GM19239 (cell line): ENCODE measurements at regions not wholly inside any gene's neighbourhood (a gene's known extent, or its start where the extent isn't known, plus 50 kb on each side); places are given as distances from the start of the nearest gene placed in this dataset.

Experiments
- DNase-seq: peaks from one replicate; pipeline ENCODE4 v3.0.0; 2011; ENCODE audit warnings: low spot score; ENCODE audit not compliant: insufficient read length
- FAIRE-seq: peaks from 2 replicates; lab custom pipeline; 2011; peaks lifted over from hg19 to GRCh38; lab: Jason Lieb, UNC

DNA sequence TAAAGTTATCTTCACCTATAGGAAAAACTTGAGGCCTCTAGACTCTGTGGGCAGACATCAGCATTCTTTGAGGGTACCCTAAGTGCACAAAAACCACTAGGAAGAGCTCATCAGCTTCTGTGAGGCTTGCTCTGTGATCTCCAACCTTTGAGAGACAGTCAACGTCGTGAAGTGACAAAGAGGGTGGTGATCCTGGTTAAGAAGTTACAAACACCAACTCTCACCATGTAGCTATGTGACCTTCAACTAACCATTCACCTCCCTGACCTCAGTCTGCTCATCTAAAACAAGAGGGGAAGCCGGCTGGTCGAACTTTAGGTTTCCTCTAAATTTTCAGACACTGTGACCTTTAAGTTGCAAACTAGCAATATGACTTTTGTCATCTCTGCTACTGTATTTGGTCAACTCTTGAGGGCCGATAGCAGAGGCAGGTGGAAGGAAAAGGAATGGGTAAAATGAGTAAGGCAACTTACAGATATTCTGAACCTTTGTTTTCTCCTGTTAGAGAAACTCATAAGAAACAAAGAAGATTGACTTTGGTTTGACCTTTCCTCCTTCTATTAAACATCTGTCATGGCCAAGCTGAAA lies 103.2 kb upstream of the PARP11 start:
- FAIRE-seq (no peak), DNase-seq (no peak)

DNA sequence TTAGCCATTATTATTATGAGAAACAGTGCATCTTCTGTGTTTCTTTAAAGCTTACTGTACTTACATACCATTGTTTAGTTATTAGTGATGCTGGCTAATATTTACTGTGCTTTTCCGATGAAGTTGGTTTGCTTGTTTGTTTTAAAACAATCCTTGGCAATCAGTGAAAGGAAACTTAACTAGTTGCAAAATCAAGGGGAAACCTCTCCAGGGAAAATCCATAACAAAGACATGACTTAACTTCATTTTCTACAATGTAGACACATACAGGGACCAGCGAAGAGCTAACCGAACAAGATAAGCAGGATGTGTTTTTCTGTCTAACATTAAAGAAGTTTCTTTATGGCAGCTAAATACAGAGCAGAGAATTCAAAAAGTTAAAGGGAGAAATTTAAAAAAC lies 102.5 kb upstream of the PARP11 start:
- DNase-seq (no peak), FAIRE-seq (no peak)

DNA sequence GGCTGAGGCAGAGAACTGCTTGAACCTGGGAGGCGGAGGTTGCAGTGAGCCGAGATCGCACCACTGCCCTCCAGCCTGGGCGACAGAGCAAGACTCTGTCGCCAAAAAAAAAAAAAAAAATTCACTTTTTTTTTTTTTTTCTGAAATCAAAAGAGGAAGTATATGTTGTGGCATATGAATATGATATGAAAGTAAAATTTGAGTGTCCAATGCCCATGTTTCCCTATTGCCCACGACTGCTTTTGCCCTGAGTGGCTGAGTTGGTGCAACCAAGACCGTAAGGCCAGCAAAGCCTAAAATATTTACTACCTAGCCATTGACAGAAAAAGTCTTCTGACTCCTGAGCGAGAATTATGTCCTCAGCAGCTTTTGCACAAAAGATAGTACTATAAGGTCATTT lies 101.7 kb upstream of the PARP11 start:
- no peak for DNase-seq
- FAIRE-seq: no peak

DNA sequence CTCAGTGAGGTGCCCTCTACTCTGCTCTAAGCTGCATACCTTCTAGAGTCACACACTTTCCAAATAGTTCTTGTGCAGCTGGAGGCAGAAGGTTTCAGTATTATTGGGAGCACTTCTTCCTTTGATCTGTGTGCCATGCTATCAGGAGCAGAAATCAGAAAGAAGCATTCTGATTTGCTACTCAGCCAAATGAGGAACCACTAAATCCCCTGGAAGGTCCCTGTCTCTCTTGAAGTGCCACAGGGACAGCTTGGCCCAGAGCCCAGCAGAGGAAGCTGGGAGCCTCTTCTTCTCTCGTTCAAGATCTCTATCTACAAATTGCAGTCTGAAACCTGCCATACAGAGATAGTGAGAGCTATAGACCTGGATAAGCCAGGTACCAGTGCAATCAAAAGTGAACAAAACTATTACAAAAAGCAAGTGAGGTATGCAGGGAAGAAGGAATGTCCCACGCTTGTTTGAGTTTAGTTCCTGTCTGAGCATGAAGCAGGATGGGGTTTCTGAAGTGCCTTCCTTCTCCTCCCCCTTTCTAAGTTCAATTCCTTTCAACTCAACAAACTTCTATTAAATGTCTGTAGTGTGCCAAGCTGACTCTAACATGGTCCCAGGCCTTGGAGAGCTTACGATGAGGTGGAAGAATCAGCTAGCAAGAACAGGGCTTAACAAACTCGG lies 100.9 kb upstream of the PARP11 start:
- FAIRE-seq: peak; percentile 8
- no peak for DNase-seq

DNA sequence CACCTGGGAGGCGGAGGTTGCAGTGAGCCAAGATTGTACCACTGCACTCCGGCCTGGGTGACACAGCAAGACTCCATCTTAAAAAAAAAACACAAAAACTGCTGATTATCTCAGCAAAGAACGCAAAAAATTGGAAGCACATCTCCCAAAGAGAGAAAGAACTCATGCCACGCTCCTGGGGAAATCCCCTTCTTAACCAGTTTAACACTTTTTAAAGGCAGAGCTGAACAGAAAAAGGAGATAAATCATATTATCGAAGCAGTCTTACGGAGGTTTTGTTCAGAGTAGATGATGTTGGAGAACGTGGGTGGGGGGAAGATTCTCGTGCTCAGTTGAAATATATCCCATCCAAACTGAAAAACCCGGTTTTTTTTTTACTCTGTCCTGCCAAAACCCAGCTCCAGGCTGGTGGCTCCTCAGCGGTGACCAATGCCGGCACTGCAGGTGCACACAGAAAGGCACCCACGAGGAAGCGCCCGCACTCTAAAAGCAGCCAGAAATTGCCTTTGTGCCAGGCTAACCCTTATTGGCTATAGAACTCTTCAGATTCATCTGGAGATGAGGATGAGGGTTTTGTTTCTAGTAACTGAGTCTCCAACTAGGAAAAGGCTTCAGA lies 100.2 kb upstream of the PARP11 start:
- DNase-seq (no peak), FAIRE-seq (no peak)

DNA sequence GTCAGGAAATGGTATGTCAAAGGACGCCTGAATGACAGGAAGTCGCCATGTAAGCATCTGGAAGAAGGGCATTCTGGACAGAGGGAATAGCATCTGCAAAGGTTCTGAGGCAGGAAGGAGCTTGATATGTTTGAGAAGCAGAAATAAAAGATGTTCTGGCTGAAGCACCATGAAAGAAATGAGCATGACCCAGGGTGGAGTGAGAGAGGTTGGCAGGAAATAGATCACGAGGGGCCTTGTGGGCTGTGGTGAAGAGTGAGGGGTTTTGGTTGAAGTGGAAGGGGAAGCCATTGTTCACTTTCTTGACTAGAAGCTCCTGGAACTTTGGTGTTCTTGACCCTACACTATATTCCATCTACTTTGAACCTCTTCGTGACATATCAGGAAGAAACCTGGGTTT lies 99.4 kb upstream of the PARP11 start:
- FAIRE-seq (no peak), DNase-seq (no peak)

DNA sequence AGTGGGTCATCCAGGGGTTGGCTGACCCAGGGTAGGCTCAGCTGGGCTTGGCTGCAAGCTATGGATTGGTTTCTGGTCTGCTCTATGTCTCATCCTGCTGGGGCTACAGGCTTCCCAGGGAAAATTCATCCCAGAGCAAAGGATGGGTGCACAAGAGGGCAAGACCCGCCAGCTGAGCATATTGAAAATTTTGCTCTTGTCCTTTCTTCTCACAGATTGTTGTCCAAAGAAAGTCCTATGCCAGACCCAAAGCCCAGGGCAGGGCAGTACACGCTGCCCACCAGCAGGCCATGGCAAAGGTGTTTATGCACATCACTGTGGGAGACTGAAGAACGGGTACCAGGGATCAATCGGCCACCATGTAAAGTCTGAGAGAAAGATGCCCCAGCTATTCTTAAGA lies 95.3 kb upstream of the PARP11 start:
- DNase-seq: no peak
- FAIRE-seq: no peak

DNA sequence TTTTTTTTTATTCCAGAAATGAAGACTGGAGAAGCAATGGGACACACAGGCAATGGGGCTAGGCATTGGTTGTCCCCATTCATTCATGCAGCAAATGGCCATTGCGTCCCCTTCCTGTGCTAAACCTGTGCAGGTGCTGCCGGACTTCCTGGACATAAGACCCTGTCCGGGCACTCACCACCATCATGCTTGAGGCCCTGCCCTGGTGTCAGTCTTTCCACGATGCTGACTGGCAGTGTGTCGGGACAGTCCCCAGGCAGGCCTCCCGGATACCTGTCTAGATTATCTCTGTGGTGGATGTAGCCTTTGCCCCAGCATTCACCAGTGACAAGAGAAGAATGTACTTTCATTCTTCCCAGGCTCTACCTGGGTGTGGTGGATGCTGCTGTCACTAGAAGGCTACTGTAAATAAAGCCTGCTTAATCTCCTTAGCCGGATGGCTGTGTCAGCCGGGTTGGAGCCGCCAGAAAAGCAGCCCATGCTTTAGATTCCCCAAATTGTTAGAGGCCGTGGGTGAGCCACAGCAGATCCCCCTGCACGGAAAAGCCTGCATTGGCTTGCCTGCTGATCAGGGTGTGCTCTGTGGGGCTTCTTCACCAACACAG lies 94.5 kb upstream of the PARP11 start:
- DNase-seq (no peak), FAIRE-seq (no peak)

DNA sequence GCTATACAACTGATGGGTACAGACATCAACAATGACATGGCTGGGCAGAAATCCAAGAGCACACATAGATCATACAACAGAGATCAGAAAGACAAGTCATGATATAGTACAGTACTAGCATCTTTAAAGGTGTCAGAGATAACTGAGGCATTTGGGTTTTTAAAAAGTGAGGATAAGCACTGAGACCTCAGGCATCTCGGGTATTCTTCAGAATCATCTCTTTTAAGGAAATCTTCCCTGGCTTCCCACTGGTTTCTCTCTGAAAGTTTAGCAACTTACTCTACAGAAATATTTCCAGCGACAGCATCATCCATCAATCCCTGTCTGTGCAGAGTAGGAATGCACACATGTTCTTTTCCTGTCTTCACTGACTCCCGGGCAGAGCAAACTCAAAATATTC lies 93.2 kb upstream of the PARP11 start:
- no peak for FAIRE-seq

DNA sequence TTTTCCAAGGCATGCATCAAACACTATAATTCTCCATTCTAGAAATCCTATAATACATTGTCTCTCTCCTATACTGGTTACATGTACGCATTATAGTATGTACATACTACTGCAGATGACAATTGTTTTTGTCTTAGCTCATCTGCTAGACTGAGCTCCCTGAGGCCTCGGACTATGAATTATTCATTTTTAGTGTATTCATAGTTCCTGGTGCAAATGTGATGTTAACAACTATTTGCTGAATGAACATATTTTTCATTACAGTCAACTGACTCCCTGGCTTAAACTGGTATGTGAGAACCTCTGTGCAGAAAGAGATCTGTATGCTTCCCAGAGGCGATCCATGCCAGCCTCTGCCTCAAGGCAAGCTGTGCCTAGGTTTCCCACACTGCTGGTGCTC lies 91.8 kb upstream of the PARP11 start:
- FAIRE-seq (no peak), DNase-seq (no peak)

More for the DNA sequence above, 93.2 kb upstream of the PARP11 start:
- DNase-seq: no peak

DNA sequence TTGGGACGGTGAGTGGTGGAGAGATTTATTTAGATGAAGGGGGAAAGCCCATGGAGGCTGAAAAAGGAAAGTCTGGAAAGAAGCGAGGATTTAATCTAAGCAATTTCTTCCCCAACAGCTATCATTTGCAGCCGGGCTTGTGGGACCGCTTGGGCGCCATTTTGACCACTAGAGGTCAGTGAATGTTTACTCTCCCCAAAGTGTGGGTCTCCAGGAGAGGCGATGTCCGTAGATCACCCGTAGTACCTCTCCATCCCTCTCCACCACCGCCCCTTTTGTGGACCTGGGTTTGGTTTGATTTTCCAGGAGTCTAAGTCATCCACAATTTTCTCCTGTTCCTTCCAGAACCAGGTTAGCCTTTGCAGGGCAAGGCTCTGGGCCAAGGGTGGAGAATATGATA lies 91.2 kb upstream of the PARP11 start:
- DNase-seq: no peak
- FAIRE-seq: no peak

DNA sequence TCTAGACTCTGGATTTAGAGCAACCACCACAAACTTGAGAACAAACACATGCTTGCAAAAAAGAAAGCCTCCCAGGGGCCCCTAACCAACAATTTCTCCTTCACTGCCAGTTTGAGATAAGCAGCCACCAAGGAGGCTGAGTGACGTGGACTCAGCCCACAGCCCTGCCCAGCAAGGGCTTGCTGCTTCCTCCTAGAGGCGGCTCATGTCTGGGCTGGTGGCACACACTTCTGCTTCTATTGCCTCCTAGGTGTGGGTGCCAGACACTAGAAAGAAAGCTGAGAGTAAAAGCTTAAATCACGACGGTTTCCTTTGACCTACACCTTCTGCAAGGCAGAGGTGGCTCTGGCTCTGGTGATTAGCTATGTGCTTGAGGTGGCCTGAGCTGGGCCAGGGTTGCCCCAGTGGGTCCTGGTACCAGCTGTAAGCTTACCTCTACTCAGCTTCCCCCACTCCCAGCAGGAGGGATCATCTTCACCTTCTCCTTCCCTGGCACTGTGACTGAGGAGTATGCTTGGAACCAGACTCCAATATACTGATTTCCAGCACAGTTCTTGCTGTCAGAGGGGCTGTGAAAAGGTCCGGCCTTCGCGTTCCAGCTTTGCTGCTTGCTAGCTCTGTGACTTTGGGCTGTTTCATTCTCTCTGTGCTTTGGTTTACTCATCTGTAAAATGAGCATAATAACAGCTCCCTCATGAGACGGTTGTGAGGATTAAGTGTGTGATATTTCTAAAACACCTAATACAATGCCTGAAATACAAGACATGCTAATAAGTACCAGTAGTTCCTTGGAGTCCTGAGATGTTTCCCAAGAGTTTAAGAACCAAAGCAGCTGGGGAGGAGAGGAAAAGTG lies 89.7 kb upstream of the PARP11 start:
- no peak for DNase-seq
- FAIRE-seq: peak; percentile 11

DNA sequence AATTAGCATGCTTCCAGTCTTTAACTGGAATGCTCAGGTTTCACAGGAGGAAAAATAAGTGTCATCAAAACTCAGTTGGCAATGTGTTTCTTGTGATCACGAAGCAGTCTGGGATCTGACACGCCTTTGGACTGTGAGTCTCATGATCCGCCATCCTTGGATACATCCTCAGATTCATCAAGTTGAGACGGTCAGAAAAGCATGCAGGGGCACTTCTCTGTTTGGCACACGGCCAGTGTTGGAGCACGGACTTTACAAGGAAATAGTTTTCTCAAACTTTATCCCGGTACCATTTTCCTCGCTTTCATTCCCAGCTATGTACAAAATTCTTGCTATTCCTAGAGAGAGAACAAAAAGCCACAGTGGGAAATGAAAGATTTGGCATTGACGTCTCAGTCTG lies 88.4 kb upstream of the PARP11 start:
- FAIRE-seq (no peak), DNase-seq (no peak)

DNA sequence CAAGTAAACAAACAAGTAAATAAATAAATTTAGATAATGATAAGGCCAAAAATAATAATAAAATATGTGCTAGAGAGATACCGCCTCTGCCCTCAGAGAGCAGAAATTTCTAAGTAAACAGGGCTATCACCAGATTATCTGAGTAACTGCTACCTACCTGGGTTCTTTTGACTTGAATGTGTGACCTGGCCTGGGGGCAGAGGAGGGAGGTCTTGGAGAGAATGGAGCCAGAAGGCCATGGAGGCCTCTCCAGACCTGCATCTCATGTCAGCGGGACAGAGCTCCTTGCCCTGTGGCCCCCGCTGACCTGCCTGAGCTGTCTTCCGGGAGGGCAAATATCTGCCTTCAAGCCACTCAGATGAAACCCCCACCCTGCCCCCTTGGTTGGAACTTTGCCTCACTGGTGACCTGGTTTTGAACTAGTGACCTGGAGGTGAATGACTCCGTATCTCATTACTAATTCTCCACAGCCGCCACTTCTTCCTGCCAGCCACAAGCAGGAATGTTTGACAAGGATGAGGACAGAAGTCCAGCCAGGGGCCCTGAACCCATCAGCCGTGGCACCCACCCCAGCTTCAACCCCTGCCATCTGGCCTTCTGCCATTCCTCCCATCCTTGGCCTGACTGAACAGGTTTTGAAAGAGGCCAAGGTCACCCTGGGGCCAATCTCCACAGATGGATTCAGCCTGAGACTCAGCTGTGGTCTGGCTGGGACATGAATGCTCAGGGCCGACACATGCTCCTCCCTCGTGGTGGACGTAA lies 86.8 kb upstream of the PARP11 start:
- no peak for FAIRE-seq

DNA sequence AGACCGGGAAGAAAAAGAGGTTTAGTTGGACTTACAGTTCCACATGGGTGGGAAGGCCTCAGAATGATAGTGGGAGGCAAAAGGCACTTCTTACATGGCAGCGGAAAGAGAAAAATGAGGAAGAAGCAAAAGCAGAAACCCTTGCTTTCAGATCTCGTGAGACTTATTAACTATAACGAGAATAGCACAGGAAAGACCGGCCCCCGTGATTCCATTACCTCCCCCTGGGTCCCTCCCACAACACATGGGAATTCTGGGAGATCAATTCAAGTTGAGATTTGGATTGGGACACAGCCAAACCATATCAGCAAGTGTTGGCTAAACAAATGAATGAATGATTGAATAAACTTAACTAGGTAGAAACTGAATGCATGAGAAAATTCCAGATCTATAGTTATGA lies 85.3 kb upstream of the PARP11 start:
- no peak for FAIRE-seq
- DNase-seq: no peak

More for the DNA sequence above, 86.8 kb upstream of the PARP11 start:
- DNase-seq: no peak

DNA sequence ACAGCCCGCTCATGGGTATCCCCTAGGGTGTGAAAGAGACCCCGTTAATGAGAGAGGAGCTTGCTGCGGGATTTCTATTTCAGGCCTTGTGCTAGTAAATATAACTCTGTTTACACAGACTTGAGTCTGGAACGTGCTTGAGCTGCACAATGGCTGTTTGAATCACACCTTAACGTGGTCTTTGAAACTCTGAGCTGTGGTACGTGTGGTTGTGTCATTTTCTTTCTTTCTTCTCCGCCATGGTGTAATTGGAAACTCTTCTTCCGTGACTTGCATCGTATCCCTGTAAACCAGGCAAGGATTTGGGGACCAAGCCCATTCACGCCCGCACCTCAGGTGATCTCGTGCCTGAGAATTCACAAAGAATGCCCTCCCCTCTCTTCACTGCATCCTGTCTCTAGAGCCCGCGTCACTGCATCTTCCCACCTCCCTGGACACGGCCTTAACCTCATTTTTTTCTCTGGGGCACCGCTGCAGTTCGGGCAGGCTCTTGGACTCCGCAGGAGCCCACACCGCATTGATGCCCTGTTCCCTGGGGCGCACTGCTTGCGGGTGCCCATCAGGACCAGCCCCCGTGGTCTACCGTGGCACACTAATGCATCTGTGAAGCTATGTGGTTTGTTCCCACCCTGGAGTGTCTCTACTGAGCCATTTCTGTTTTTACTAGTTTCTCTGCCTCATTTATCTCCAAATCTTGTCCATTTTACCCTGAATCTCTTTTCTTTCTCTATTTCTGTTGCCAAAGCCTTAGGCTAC lies 78.4 kb upstream of the PARP11 start:
- FAIRE-seq: no peak
- DNase-seq: no peak

DNA sequence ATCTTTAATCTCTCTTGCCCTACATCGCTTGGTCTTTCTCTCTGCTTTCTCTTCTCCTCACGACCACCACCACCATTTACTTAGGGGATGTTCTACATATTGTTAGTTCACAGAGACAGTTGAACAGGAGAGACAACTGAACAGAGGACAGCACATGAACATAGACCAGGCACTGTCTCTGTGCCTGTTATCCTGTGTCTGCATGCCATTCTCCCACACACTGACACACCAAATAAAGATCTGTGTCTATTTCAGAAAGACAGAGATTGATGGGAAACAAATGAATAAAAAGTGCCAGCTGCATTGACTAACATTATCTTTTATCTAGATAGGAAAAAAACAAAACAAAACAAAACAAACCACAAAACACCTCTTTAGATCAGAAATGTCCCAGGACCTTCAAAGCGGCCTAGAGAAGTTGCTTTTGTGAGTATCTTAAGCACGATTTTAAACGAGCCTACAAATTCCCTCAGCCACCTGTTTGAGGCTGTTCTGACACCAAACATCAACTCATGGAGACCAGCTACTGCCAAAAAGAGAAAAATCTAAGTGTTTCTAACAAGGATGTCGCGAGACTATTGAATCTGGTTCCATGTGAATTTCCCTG lies 77.6 kb upstream of the PARP11 start:
- DNase-seq: no peak
- FAIRE-seq: no peak

DNA sequence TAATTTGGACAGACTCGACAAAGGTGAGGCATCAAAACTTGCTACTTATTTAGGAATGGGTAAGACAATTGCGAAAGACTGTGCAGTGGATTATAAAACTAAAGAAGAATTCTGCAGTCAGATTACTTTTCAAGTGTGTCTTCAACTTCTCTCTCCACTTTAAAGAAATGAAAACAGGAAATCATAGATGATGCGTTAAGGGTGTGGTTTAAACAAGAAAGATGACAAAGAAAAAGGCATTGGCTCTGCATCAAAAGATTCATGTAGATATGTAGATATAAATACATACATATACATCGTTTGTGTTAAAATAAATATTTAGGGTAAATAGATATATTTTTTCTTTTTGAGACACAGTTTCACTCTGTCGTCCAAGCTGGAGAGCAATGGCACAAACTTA lies 74.6 kb upstream of the PARP11 start:
- DNase-seq (no peak), FAIRE-seq (no peak)

DNA sequence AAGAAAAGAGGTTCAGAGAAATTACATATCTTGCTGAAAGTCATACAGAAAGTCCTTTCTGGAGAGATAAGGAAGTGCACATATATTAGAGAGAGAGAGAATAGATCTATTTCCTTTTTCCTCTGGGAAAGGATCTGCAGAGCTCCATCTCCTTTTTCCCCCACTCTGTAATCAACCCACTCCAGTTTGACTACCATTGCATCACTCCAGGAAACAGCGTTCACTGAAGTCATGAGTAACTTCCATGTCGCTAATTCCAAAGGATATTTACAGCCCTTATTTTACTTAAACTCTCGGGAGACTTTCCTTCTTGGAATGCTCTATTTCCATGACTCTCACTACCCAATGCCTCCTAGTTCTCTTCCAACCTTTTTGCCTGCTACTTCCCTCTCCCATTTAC lies 72.5 kb upstream of the PARP11 start:
- no peak for DNase-seq
- no peak for FAIRE-seq
